Activated B cell treated with CpG ODN at 0.5 μM for 24 hours (primary cell): ENCODE measurements at regions not wholly inside any gene's neighbourhood (a gene's known extent, or its start where the extent isn't known, plus 50 kb on each side); places are given as distances from the start of the nearest gene placed in this dataset.

ENCODE experiments used
- ATAC-seq: fragments of 200-7000 bp; cut with Tn5 transposase; one replicate; pipeline ENCODE4 v1.10.0; 2021; ENCODE audit warnings: low read depth, mild to moderate bottlenecking, moderate library complexity
- CTCF ChIA-PET: fragments of 350-600 bp; sonication (Branson Sonifier 250); formaldehyde crosslinking; loops from one replicate; lab custom pipeline; 2021; ENCODE audit warnings: antibody characterized with exemption; lab: Charles Lee
- POLR2A ChIA-PET: fragments of 350-600 bp; sonication (Branson Sonifier 250); formaldehyde crosslinking; loops from one replicate; lab custom pipeline; 2021; ENCODE audit warnings: antibody characterized with exemption; lab: Charles Lee
- DNase-seq: peaks from one replicate; pipeline ENCODE4 v3.0.0; 2022
- H3K27ac Mint-ChIP-seq: one replicate; pipeline ENCODE4 v1.8.0; 2020; ENCODE audit warnings: mixed read lengths
- H3K27me3 Mint-ChIP-seq: one replicate; pipeline ENCODE4 v1.8.0; 2021; ENCODE audit warnings: mixed read lengths
- H3K36me3 Mint-ChIP-seq: one replicate; pipeline ENCODE4 v1.8.0; 2021; ENCODE audit warnings: low read depth, mixed read lengths
- H3K4me1 Mint-ChIP-seq: one replicate; pipeline ENCODE4 v1.8.0; 2021; ENCODE audit warnings: mixed read lengths
- H3K4me3 Mint-ChIP-seq: one replicate; pipeline ENCODE4 v1.8.0; 2020; ENCODE audit warnings: mild to moderate bottlenecking, mixed read lengths
- H3K9me3 Mint-ChIP-seq: one replicate; pipeline ENCODE4 v1.8.0; 2020; ENCODE audit warnings: mixed read lengths
- CTCF ChIP-seq: fragments of 200-600 bp; IDR thresholded peaks from one replicate; pipeline ENCODE4 v1.8.0; 2022; ENCODE audit warnings: antibody characterized with exemption, mild to moderate bottlenecking
- intact Hi-C: fragments of 100-400 bp; cut with micrococcal nuclease; formaldehyde crosslinking; loops from one replicate; pipeline ENCODE4 v1.15.1; 2024

- Mint-ChIP-seq H3K27ac (no peak overlapping the region), H3K9me3 (peaks cover 2% of the 10 kb centered on the region), H3K4me3 (no peak overlapping the region), H3K4me1 (no peaks in the 10 kb centered on the region), H3K27me3 (no peaks in the 10 kb centered on the region), H3K36me3 (no peaks in the 10 kb centered on the region)
- ATAC-seq (no peak), DNase-seq (no peak)
- POLR2A ChIA-PET, result no interaction called here
- intact Hi-C loops, result no loop called here
- CTCF ChIA-PET, result no interaction called here
- no peak for TF ChIP-seq CTCF
Measured at GRCh38 chr3:166902374-166902773, 477.7 kb downstream of the ZBBX start.

DNA sequence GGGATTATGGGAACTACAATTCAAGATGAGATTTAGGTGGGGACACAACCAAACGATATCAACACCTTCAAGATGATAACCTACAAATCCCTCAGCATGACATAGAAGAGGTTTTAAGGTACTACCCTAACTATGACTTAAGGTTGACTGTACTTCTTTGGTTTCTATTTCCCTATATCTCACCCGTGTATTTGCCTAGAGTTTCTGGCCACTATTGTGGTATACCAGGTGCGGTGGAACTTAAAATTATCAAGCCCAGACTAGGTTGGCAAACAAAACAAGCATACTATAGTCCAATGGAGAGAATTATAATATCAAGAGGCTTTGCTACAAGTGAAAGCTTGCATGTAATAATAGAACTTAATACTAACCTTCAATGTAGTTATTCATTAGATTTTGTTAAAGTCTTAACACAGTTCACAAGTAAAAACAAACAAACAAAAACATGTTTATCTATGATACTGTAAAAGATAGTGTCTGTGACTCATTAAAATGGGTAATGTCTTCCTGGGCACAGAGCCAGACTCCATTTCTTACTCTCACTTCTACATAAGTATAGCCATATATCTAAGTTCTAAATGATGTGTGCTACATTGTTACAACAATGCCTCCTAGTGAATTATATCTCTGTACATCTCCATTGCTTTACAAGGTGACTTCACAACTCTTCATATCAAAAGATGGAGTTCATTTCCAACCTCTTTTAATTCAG is 479.1 kb downstream of the ZBBX start:
- Mint-ChIP-seq H3K9me3 (peaks cover 2% of the 10 kb centered on the region), H3K4me1 (no peaks in the 10 kb centered on the region), H3K36me3 (no peaks in the 10 kb centered on the region), H3K4me3 (no peak overlapping the region), H3K27ac (no peak overlapping the region), H3K27me3 (no peaks in the 10 kb centered on the region)
- no peak for ATAC-seq
- no peak for TF ChIP-seq CTCF
- intact Hi-C loops, result no loop called here
- no peak for DNase-seq
- CTCF ChIA-PET, result no interaction called here
- POLR2A ChIA-PET, result no interaction called here

GRCh38 chr3:166897811-166898210 is 482.3 kb downstream of the ZBBX start:
- Mint-ChIP-seq H3K27ac (no peak overlapping the region), H3K4me3 (no peak overlapping the region), H3K9me3 (peaks cover 2% of the 10 kb centered on the region), H3K27me3 (no peaks in the 10 kb centered on the region), H3K36me3 (no peaks in the 10 kb centered on the region), H3K4me1 (no peaks in the 10 kb centered on the region)
- no peak for TF ChIP-seq CTCF
- intact Hi-C loops, result no loop called here
- CTCF ChIA-PET, result no interaction called here
- DNase-seq (no peak), ATAC-seq (no peak)
- POLR2A ChIA-PET, result no interaction called here

DNA sequence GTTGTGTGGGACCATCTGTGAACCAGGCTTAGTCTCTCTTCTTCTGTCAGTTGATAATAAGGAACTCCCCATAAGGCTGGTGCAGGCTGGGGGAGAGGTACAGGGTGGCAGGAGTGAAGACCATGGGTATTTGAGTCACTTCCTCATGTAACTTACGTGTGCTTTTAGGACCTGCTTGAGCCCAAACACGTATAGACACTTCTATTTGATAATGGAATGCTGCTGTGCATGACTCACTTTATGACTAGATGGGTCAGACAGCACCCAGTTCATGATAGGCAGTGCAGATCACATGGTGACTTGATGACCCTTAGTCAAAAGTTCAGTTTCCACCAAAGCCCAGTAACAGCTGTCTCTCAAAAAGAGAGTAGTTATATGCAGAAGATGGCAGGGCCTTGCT is 490.9 kb downstream of the ZBBX start:
- ChIA-PET CTCF (no interaction called here), POLR2A (no interaction called here)
- Mint-ChIP-seq H3K27ac (no peak overlapping the region), H3K9me3 (peaks cover 5% of the 10 kb centered on the region), H3K4me3 (no peak overlapping the region), H3K36me3 (no peaks in the 10 kb centered on the region), H3K27me3 (no peaks in the 10 kb centered on the region), H3K4me1 (no peaks in the 10 kb centered on the region)
- DNase-seq, result no peak
- no peak for ATAC-seq
- intact Hi-C loops, result no loop called here
- no peak for TF ChIP-seq CTCF

GRCh38 chr3:166879661-166880060 is 500.4 kb downstream of the ZBBX start:
- ATAC-seq, result no peak
- no peak for DNase-seq
- Mint-ChIP-seq H3K4me3 (no peak overlapping the region), H3K4me1 (no peaks in the 10 kb centered on the region), H3K27me3 (no peaks in the 10 kb centered on the region), H3K27ac (no peak overlapping the region), H3K36me3 (no peaks in the 10 kb centered on the region), H3K9me3 (peaks cover 16% of the 10 kb centered on the region)
- intact Hi-C loops, result no loop called here
- TF ChIP-seq CTCF, result no peak
- ChIA-PET CTCF (no interaction called here), POLR2A (no interaction called here)
